ENCODE measurements at regions not wholly inside any gene's neighbourhood (a gene's known extent, or its start where the extent isn't known, plus 50 kb on each side); places are given as distances from the start of the nearest gene placed in this dataset.
"Not testable (repeated sequence)": the region's sequence is repeated elsewhere in the genome, so short reads cannot be mapped to it uniquely, and the experiment has no call there.

DNA sequence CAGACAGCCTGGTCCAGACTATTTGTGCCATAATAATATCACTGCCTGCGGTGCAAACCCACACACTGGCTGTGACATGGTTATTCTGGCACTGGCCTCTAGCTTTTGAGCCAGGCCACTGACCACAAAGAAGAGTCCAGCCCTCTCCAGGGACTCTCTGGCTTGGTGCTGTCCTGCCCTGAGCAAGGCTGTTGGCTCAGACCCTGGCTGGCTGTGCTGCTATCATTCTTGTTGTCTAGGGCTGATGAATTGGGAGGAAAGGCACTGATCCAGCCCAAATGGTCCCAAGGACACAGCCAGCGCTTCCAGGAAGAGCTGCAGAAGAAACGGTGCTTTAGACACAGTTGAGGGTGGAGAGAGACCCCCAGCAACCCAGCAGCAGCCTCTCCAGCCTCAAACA is 80.8 kb downstream of the TMEM130 start:
- H3K9ac ChIP-seq (ENCODE audit: low read depth in 1 of 2, low read length in 2 of 2) = no peak overlapping the region
- H3K9me3 ChIP-seq (ENCODE audit: control insufficient read depth in 2 of 2, low read length in 2 of 2) = no peaks in the 10 kb centered on the region
- no peaks in the 10 kb centered on the region for H3K27me3 ChIP-seq (ENCODE audit: control insufficient read depth in 2 of 2, insufficient read depth in 2 of 2, low read length in 2 of 2)
- no peaks in the 10 kb centered on the region for H3K4me1 ChIP-seq (ENCODE audit: control insufficient read depth in 2 of 2, insufficient read depth in 2 of 2, low read length in 2 of 2)
- H3K36me3 ChIP-seq (ENCODE audit: control insufficient read depth in 2 of 2, insufficient read depth in 2 of 2, low read length in 2 of 2) = no peaks in the 10 kb centered on the region
- H3K4me3 ChIP-seq (ENCODE audit: low read length in 2 of 2) = no peak overlapping the region
- H3K27ac ChIP-seq (ENCODE audit: low read depth in 2 of 2, low read length in 2 of 2) = no peak overlapping the region

DNA sequence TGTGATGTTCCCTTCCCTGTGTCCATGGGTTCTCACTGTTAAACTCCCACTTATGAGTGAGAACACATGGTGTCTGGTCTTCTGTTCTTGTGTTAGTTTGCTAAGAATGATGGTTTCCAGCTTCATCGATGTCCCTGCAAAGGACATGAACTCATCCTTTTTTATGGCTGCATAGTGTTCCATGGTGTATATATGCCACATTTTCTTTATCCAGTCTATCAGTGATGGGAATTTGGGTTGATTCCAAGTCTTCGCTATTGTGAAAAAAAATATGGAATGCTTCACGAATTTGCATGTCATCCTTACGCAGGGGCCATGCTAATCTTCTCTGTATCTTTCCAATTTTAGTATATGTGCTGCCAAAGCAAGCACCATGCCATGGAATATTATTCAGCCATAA is 75.4 kb downstream of the TMEM130 start:
- not testable (repeated sequence) for H3K9ac ChIP-seq (ENCODE audit: low read depth in 1 of 2, low read length in 2 of 2); H3K4me3 ChIP-seq (ENCODE audit: low read length in 2 of 2); H3K27ac ChIP-seq (ENCODE audit: low read depth in 2 of 2, low read length in 2 of 2); H3K36me3 ChIP-seq (ENCODE audit: control insufficient read depth in 2 of 2, insufficient read depth in 2 of 2, low read length in 2 of 2); H3K27me3 ChIP-seq (ENCODE audit: control insufficient read depth in 2 of 2, insufficient read depth in 2 of 2, low read length in 2 of 2); H3K9me3 ChIP-seq (ENCODE audit: control insufficient read depth in 2 of 2, low read length in 2 of 2); H3K4me1 ChIP-seq (ENCODE audit: control insufficient read depth in 2 of 2, insufficient read depth in 2 of 2, low read length in 2 of 2)

DNA sequence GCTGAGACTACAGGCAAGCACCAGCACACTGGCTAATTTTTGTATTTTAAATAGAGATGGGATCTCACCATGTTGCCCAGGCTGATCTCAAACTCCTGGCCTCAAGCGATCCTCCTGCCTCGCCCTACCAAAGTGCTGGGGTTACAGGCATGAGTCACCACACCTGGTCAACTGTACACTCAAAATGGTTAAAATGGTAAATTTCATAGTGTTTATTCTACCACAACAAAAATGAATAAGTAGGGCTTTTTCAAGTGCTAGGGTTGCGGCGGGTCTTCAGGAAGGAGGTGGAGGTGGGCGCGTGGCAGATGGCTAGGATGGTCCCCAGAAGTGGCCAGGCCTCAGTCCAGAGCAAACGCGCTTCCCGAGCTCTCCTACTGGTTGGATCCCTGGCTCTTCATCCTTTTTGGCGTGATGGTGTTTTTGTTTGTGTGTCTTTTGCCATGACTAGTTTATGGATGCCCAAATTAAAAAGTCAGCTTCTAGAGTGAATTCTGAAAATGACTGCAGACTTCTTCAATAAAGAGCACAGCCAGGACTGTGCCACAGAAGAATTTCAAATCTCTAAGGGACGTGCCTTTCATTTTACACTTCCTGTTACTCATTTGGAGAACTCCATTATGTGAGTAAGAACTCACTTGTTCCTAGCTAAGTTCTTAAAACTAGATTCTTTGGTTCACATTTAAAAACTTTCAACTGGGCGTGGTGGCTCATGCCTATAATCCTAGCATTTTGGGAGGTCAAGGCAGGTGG is 73.9 kb downstream of the TMEM130 start:
- H3K4me3 ChIP-seq (ENCODE audit: low read length in 2 of 2) = no peak overlapping the region
- no peaks in the 10 kb centered on the region for H3K4me1 ChIP-seq (ENCODE audit: control insufficient read depth in 2 of 2, insufficient read depth in 2 of 2, low read length in 2 of 2)
- H3K9me3 ChIP-seq (ENCODE audit: control insufficient read depth in 2 of 2, low read length in 2 of 2) = no peaks in the 10 kb centered on the region
- no peak overlapping the region for H3K9ac ChIP-seq (ENCODE audit: low read depth in 1 of 2, low read length in 2 of 2)
- no peaks in the 10 kb centered on the region for H3K36me3 ChIP-seq (ENCODE audit: control insufficient read depth in 2 of 2, insufficient read depth in 2 of 2, low read length in 2 of 2)
- no peak overlapping the region for H3K27ac ChIP-seq (ENCODE audit: low read depth in 2 of 2, low read length in 2 of 2)
- no peaks in the 10 kb centered on the region for H3K27me3 ChIP-seq (ENCODE audit: control insufficient read depth in 2 of 2, insufficient read depth in 2 of 2, low read length in 2 of 2)

Data from mucosa of rectum (tissue), 2 donors.